Erythroblast (primary cell): ENCODE measurements at regions not wholly inside any gene's neighbourhood (a gene's known extent, or its start where the extent isn't known, plus 50 kb on each side); places are given as distances from the start of the nearest gene placed in this dataset.
"Not testable (repeated sequence)": the region's sequence is repeated elsewhere in the genome, so short reads cannot be mapped to it uniquely, and the experiment has no call there.

Experiments
- DNase-seq, 2 experiments: peaks; one replicate each; lab custom pipeline; 2025; lab: John Stamatoyannopoulos, UW
- GATA1 ChIP-seq: IDR thresholded peaks from 2 replicates; pipeline ENCODE4 v1.6.1; 2011; ENCODE audit warnings: low read depth, mild to moderate bottlenecking, control low read depth, low read length, moderate library complexity
- POLR2A ChIP-seq: IDR thresholded peaks from 2 replicates; pipeline ENCODE4 v1.6.1; 2011; ENCODE audit warnings: mild to moderate bottlenecking, low read length

GRCh38 chr2:113351375-113352355, 72.9 kb upstream of the PAX8 start:
- DNase-seq: no peak
- TF ChIP-seq GATA1: no peak
- no peak for TF ChIP-seq POLR2A

GRCh38 chr2:113343800-113344199, 65.1 kb upstream of the PAX8 start:
- DNase-seq: peak in 1 of 2 experiments; percentile 2

- TF ChIP-seq POLR2A (no peak), GATA1 (no peak)
- DNase-seq: no peak
These were observed 63.9 kb upstream of the PAX8 start for GRCh38 chr2:113342650-113343049.

- DNase-seq: not testable (repeated sequence)
These were observed 63.1 kb upstream of the PAX8 start for GRCh38 chr2:113341870-113342253.

- DNase-seq: no peak
- no peak for TF ChIP-seq GATA1
These were observed 62.6 kb upstream of the PAX8 start for GRCh38 chr2:113341191-113341869.

- no peak for DNase-seq
- TF ChIP-seq GATA1 (no peak), POLR2A (no peak)
These were observed 59.1 kb upstream of the PAX8 start for GRCh38 chr2:113337809-113338208.

- not testable (repeated sequence) for DNase-seq
These were observed 57.3 kb upstream of the PAX8 start for GRCh38 chr2:113336040-113336439.

GRCh38 chr2:113334147-113334546, 55.4 kb upstream of the PAX8 start:
- DNase-seq: no peak
- TF ChIP-seq POLR2A (no peak), GATA1 (no peak)

GRCh38 chr2:113333735-113334134, 55.0 kb upstream of the PAX8 start:
- DNase-seq: not testable (repeated sequence)

- not testable (repeated sequence) for DNase-seq
These were observed 51.5 kb upstream of the PAX8 start for GRCh38 chr2:113330060-113330767.

- not testable (repeated sequence) for DNase-seq
These were observed 50.3 kb upstream of the PAX8 start for GRCh38 chr2:113328973-113329372.

- DNase-seq: not testable (repeated sequence)
These were observed 49.9 kb upstream of the PAX8 start for GRCh38 chr2:113328572-113328971.
